Astrocyte (in vitro differentiated cells and primary cell): ENCODE measurements at regions not wholly inside any gene's neighbourhood (a gene's known extent, or its start where the extent isn't known, plus 50 kb on each side); places are given as distances from the start of the nearest gene placed in this dataset.

Source experiments
- DNase-seq: peaks from one replicate; pipeline ENCODE4 v3.0.0-alpha.2; 2010; ENCODE audit warnings: low read depth
- FAIRE-seq: peaks from 2 replicates; lab custom pipeline; 2011; peaks lifted over from hg19 to GRCh38; lab: Jason Lieb, UNC
- H2AFZ ChIP-seq: 2 replicates; pipeline ENCODE4 v1.6.0; 2012; ENCODE audit warnings: low read depth, low read length, inconsistent platforms
- H3K27ac ChIP-seq: 2 replicates; pipeline ENCODE4 v1.5.1; 2011; ENCODE audit warnings: low read depth, low read length, inconsistent platforms
- H3K27me3 ChIP-seq: 2 replicates; pipeline ENCODE4 v1.6.0; 2011; ENCODE audit warnings: low read length, inconsistent platforms; ENCODE audit not compliant: insufficient read depth
- H3K36me3 ChIP-seq: 2 replicates; pipeline ENCODE4 v1.5.1; 2011; ENCODE audit warnings: low read length, inconsistent platforms; ENCODE audit not compliant: insufficient read depth
- H3K4me1 ChIP-seq: 2 replicates; pipeline ENCODE4 v1.5.1; 2011; ENCODE audit warnings: low read length, inconsistent platforms; ENCODE audit not compliant: insufficient read depth
- H3K4me2 ChIP-seq: 2 replicates; pipeline ENCODE4 v1.6.0; 2012; ENCODE audit warnings: low read length, inconsistent platforms
- H3K4me3 ChIP-seq: 2 replicates; pipeline ENCODE4 v1.5.1; 2011; ENCODE audit warnings: low read depth, mild to moderate bottlenecking, low read length, inconsistent platforms; ENCODE audit not compliant: insufficient read depth
- H3K79me2 ChIP-seq: 2 replicates; pipeline ENCODE4 v1.6.0; 2012; ENCODE audit warnings: mild to moderate bottlenecking, low read length, inconsistent platforms; ENCODE audit not compliant: insufficient read depth
- H3K9ac ChIP-seq: 2 replicates; pipeline ENCODE4 v1.6.0; 2012; ENCODE audit warnings: mild to moderate bottlenecking, low read length, inconsistent platforms
- H3K9me3 ChIP-seq: 2 replicates; pipeline ENCODE4 v1.5.1; 2012; ENCODE audit warnings: low read depth, mild to moderate bottlenecking, low read length, inconsistent platforms; ENCODE audit not compliant: insufficient read depth
- H4K20me1 ChIP-seq: 2 replicates; pipeline ENCODE4 v1.6.0; 2012; ENCODE audit warnings: low read length, inconsistent platforms; ENCODE audit not compliant: insufficient read depth
- H3K27ac Mint-ChIP-seq: one replicate; pipeline ENCODE4 v1.8.0; 2021; ENCODE audit warnings: mild to moderate bottlenecking, mixed read lengths; ENCODE audit not compliant: unreplicated experiment
- H3K27me3 Mint-ChIP-seq: one replicate; pipeline ENCODE4 v1.8.0; 2021; ENCODE audit warnings: low read depth, mixed read lengths; ENCODE audit not compliant: unreplicated experiment
- H3K36me3 Mint-ChIP-seq: one replicate; pipeline ENCODE4 v1.8.0; 2021; ENCODE audit warnings: low read depth, mixed read lengths; ENCODE audit not compliant: unreplicated experiment
- H3K4me1 Mint-ChIP-seq: one replicate; pipeline ENCODE4 v1.8.0; 2021; ENCODE audit warnings: low read depth, mixed read lengths; ENCODE audit not compliant: unreplicated experiment
- H3K4me3 Mint-ChIP-seq: one replicate; pipeline ENCODE4 v1.8.0; 2021; ENCODE audit warnings: mild to moderate bottlenecking, moderate library complexity, mixed read lengths; ENCODE audit not compliant: unreplicated experiment
- H3K9me3 Mint-ChIP-seq: one replicate; pipeline ENCODE4 v1.8.0; 2021; ENCODE audit warnings: mild to moderate bottlenecking, mixed read lengths; ENCODE audit not compliant: unreplicated experiment
- EZH2 ChIP-seq: IDR thresholded peaks from 2 replicates; pipeline ENCODE4 v1.6.1; 2012; ENCODE audit warnings: mild to moderate bottlenecking, low read length, inconsistent platforms; ENCODE audit not compliant: insufficient read depth
- TF ChIP-seq, protein P1 (sequence below): IDR thresholded peaks from 2 replicates; pipeline ENCODE4 v1.5.1; 2011; ENCODE audit warnings: low read depth, mild to moderate bottlenecking, inconsistent platforms, low read length, moderate library complexity; ENCODE audit not compliant: insufficient read depth

DNA sequence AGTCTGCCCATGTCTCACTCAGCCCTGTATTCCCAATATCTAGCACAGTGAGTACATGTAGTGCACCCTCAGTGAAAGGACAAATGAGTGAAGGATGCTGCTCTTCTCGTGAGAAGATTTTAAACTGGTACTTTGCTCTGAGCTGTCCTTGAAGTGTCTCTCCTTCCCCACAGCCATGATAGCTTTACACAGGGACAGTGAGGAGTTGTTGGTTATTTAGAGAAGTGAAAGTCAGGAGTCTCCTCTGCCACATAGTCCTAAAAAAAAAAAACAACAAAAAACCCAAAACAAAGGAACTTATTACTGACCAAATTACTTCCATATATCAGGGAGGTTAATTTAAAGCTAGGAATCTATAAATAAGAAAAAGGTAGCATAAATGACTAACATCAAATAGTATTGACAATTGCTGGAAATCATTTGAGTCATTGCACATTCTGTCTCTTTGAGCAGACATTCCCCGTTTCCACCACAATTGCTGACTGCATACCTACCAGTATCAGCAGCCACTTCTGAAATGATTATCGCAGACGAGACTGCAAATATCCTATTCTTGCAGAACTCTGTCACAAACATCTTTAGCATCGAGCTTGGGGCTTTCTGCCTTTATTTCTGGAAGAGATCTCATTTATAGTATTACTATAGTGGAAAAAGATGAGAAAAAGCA lies 202.1 kb downstream of the PTEN start:
- Histone ChIP-seq H4K20me1 (no peaks in the 10 kb centered on the region), H2AFZ (no peak overlapping the region), H3K79me2 (no peaks in the 10 kb centered on the region), H3K27ac (no peak overlapping the region), H3K4me2 (no peak overlapping the region), H3K4me1 (peaks cover 13% of the 10 kb centered on the region), H3K27me3 (no peaks in the 10 kb centered on the region), H3K9ac (no peak overlapping the region), H3K36me3 (no peaks in the 10 kb centered on the region), H3K4me3 (no peak overlapping the region), H3K9me3 (no peaks in the 10 kb centered on the region)
- Mint-ChIP-seq H3K36me3 (no peaks in the 10 kb centered on the region), H3K9me3 (peaks cover 2% of the 10 kb centered on the region), H3K4me1 (peaks cover 42% of the 10 kb centered on the region), H3K4me3 (no peak overlapping the region), H3K27ac (peak overlapping the region; percentile 81), H3K27me3 (no peaks in the 10 kb centered on the region)
- DNase-seq (peak; percentile 37), FAIRE-seq (no peak)
- TF ChIP-seq, protein P1, sequence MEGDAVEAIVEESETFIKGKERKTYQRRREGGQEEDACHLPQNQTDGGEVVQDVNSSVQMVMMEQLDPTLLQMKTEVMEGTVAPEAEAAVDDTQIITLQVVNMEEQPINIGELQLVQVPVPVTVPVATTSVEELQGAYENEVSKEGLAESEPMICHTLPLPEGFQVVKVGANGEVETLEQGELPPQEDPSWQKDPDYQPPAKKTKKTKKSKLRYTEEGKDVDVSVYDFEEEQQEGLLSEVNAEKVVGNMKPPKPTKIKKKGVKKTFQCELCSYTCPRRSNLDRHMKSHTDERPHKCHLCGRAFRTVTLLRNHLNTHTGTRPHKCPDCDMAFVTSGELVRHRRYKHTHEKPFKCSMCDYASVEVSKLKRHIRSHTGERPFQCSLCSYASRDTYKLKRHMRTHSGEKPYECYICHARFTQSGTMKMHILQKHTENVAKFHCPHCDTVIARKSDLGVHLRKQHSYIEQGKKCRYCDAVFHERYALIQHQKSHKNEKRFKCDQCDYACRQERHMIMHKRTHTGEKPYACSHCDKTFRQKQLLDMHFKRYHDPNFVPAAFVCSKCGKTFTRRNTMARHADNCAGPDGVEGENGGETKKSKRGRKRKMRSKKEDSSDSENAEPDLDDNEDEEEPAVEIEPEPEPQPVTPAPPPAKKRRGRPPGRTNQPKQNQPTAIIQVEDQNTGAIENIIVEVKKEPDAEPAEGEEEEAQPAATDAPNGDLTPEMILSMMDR, result no peak
- TF ChIP-seq EZH2, result no peak

GRCh38 chr10:88066319-88066718 lies 202.9 kb downstream of the PTEN start:
- Mint-ChIP-seq H3K36me3 (no peaks in the 10 kb centered on the region), H3K9me3 (peaks cover 2% of the 10 kb centered on the region), H3K27ac (peak overlapping the region; percentile 88), H3K4me3 (no peak overlapping the region), H3K4me1 (peaks cover 42% of the 10 kb centered on the region), H3K27me3 (no peaks in the 10 kb centered on the region)
- H3K79me2 ChIP-seq, result no peaks in the 10 kb centered on the region
- no peak overlapping the region for H3K9ac ChIP-seq
- H3K9me3 ChIP-seq, result no peaks in the 10 kb centered on the region
- no peak overlapping the region for H2AFZ ChIP-seq
- no peak overlapping the region for H3K4me3 ChIP-seq
- no peak overlapping the region for H3K4me2 ChIP-seq
- FAIRE-seq (no peak), DNase-seq (no peak)
- TF ChIP-seq, protein P1, result no peak
- TF ChIP-seq EZH2, result no peak
- H3K27me3 ChIP-seq, result no peaks in the 10 kb centered on the region
- no peaks in the 10 kb centered on the region for H3K36me3 ChIP-seq
- H4K20me1 ChIP-seq, result no peaks in the 10 kb centered on the region
- no peak overlapping the region for H3K27ac ChIP-seq
- H3K4me1 ChIP-seq, result peaks cover 13% of the 10 kb centered on the region

- no peak for TF ChIP-seq EZH2
- TF ChIP-seq, protein P1, result no peak
- no peak overlapping the region for H3K4me3 Mint-ChIP-seq
- H3K9me3 ChIP-seq, result no peaks in the 10 kb centered on the region
- H2AFZ ChIP-seq, result no peak overlapping the region
- H3K36me3 ChIP-seq, result no peaks in the 10 kb centered on the region
- peaks cover 13% of the 10 kb centered on the region for H3K4me1 ChIP-seq
- FAIRE-seq (no peak), DNase-seq (no peak)
- no peaks in the 10 kb centered on the region for H3K79me2 ChIP-seq
- H3K27ac ChIP-seq, result no peak overlapping the region
- no peak overlapping the region for H3K4me2 ChIP-seq
- H3K9me3 Mint-ChIP-seq, result peaks cover 2% of the 10 kb centered on the region
- H3K4me1 Mint-ChIP-seq, result peaks cover 42% of the 10 kb centered on the region
- H3K4me3 ChIP-seq, result no peak overlapping the region
- H3K27me3 ChIP-seq, result no peaks in the 10 kb centered on the region
- H3K36me3 Mint-ChIP-seq, result no peaks in the 10 kb centered on the region
- H3K27me3 Mint-ChIP-seq, result no peaks in the 10 kb centered on the region
- H4K20me1 ChIP-seq, result no peaks in the 10 kb centered on the region
- peak overlapping the region; percentile 88 for H3K27ac Mint-ChIP-seq
- H3K9ac ChIP-seq, result no peak overlapping the region
Measured at GRCh38 chr10:88066876-88067275, 203.5 kb downstream of the PTEN start.
